Breast epithelium (tissue), 3 donors: ENCODE measurements at regions not wholly inside any gene's neighbourhood (a gene's known extent, or its start where the extent isn't known, plus 50 kb on each side); places are given as distances from the start of the nearest gene placed in this dataset.

Experiments used
- POLR2A ChIP-seq: fragments of 450-650 bp; IDR thresholded peaks from one replicate; pipeline ENCODE4 v1.6.1; 2016; ENCODE audit warnings: antibody characterized with exemption, mild to moderate bottlenecking, moderate library complexity
- TF ChIP-seq, protein P1 (sequence below), 3 donors: fragments of 450-650 bp; IDR thresholded peaks; one replicate each; pipeline ENCODE4 v1.5.1; 2016 to 2017; ENCODE audit warnings: antibody characterized with exemption in 3 of 3, mild to moderate bottlenecking in 3 of 3, moderate library complexity in 3 of 3

DNA sequence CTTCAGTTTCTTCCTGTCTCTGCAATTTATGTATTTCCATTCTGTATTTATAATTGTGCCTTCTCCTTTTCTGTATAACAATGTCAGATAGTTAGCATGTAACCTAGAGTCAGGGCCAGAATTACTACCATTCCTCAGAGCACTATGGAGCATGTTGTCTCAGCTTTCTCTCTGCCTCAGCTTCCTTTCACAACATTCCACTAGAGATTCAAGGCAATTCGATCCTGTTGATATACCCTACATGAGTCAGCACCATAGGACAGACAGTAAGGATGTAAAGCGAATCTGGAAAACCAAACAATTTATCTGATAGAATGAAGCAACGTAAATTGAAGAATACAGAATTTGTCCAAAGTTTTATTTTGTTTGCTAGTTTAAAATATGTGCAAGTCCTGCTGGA, 728.3 kb upstream of the SEMA6A start:
- TF ChIP-seq, protein P1, sequence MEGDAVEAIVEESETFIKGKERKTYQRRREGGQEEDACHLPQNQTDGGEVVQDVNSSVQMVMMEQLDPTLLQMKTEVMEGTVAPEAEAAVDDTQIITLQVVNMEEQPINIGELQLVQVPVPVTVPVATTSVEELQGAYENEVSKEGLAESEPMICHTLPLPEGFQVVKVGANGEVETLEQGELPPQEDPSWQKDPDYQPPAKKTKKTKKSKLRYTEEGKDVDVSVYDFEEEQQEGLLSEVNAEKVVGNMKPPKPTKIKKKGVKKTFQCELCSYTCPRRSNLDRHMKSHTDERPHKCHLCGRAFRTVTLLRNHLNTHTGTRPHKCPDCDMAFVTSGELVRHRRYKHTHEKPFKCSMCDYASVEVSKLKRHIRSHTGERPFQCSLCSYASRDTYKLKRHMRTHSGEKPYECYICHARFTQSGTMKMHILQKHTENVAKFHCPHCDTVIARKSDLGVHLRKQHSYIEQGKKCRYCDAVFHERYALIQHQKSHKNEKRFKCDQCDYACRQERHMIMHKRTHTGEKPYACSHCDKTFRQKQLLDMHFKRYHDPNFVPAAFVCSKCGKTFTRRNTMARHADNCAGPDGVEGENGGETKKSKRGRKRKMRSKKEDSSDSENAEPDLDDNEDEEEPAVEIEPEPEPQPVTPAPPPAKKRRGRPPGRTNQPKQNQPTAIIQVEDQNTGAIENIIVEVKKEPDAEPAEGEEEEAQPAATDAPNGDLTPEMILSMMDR (IDR thresholded peaks at IDR 0.05) = no peak
- TF ChIP-seq POLR2A = no peak
